ENCODE measurements at regions not wholly inside any gene's neighbourhood (a gene's known extent, or its start where the extent isn't known, plus 50 kb on each side); places are given as distances from the start of the nearest gene placed in this dataset.

DNA sequence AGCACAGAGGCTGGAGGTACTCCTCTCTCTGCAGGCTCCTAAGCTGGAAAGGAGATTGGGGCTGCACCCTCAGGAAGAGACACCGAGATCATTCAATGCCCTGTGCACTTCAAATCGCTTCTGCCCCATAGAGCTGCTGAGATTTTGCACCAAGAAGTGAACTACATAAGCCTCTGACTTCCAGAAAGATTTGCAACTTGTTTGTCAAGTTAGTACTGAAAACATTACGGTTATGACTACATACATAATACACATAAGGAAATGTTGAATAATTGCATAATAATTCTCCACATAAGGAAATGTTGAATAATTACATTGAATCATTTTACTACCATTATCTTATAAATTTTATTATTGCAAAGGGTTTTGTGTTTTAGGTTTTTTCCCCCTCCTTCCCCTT, 120.3 kb upstream of the SASH1 start:
- TF ChIP-seq POLR2AphosphoS5 (IDR thresholded peaks at IDR 0.05; ENCODE audit: low read depth): no peak
- no peak for TF ChIP-seq GABPA (IDR thresholded peaks at IDR 0.05; ENCODE audit: low read depth)
- TF ChIP-seq SPI1 (IDR thresholded peaks at IDR 0.05; ENCODE audit: borderline replicate concordance, low read depth): no peak
- TF ChIP-seq, protein P1, sequence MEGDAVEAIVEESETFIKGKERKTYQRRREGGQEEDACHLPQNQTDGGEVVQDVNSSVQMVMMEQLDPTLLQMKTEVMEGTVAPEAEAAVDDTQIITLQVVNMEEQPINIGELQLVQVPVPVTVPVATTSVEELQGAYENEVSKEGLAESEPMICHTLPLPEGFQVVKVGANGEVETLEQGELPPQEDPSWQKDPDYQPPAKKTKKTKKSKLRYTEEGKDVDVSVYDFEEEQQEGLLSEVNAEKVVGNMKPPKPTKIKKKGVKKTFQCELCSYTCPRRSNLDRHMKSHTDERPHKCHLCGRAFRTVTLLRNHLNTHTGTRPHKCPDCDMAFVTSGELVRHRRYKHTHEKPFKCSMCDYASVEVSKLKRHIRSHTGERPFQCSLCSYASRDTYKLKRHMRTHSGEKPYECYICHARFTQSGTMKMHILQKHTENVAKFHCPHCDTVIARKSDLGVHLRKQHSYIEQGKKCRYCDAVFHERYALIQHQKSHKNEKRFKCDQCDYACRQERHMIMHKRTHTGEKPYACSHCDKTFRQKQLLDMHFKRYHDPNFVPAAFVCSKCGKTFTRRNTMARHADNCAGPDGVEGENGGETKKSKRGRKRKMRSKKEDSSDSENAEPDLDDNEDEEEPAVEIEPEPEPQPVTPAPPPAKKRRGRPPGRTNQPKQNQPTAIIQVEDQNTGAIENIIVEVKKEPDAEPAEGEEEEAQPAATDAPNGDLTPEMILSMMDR (IDR thresholded peaks at IDR 0.05; ENCODE audit: insufficient read depth, low read length): no peak
- TF ChIP-seq, protein P2, sequence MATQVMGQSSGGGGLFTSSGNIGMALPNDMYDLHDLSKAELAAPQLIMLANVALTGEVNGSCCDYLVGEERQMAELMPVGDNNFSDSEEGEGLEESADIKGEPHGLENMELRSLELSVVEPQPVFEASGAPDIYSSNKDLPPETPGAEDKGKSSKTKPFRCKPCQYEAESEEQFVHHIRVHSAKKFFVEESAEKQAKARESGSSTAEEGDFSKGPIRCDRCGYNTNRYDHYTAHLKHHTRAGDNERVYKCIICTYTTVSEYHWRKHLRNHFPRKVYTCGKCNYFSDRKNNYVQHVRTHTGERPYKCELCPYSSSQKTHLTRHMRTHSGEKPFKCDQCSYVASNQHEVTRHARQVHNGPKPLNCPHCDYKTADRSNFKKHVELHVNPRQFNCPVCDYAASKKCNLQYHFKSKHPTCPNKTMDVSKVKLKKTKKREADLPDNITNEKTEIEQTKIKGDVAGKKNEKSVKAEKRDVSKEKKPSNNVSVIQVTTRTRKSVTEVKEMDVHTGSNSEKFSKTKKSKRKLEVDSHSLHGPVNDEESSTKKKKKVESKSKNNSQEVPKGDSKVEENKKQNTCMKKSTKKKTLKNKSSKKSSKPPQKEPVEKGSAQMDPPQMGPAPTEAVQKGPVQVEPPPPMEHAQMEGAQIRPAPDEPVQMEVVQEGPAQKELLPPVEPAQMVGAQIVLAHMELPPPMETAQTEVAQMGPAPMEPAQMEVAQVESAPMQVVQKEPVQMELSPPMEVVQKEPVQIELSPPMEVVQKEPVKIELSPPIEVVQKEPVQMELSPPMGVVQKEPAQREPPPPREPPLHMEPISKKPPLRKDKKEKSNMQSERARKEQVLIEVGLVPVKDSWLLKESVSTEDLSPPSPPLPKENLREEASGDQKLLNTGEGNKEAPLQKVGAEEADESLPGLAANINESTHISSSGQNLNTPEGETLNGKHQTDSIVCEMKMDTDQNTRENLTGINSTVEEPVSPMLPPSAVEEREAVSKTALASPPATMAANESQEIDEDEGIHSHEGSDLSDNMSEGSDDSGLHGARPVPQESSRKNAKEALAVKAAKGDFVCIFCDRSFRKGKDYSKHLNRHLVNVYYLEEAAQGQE (IDR thresholded peaks at IDR 0.05; ENCODE audit: insufficient replicate concordance, low read depth): no peak
- DNase-seq (ENCODE audit: low read depth in 1 of 2, low spot score in 1 of 2): no peak
- Histone ChIP-seq H3K4me3 (replicated peaks; ENCODE audit: insufficient read depth, low read length) (no peak overlapping the region), H3K27ac (replicated peaks) (no peak overlapping the region), H3K27me3 (ENCODE audit: insufficient read depth, poor library complexity, severe bottlenecking) (peaks cover 6% of the 10 kb centered on the region)

DNA sequence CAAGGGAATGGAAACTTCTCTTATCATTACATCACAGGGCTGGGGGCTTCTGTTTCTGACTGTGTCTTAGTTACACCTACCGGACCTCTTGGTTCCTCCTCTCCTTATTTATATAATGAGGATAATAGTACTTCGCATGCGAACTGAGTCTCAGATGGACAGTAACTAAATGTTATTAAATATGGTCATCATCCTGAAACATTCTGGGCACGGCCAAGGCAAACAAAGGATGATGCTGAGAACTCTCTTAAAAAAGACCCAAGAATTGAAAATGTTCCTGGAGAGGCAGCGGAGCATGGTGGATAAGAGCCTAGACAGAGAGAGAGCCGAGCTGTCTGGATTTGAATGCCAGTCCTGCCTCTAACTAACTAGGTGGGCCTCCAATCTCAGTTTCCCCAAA, 119.8 kb upstream of the SASH1 start:
- no peak overlapping the region for H3K27ac ChIP-seq (replicated peaks)
- TF ChIP-seq GABPA (IDR thresholded peaks at IDR 0.05; ENCODE audit: low read depth): no peak
- TF ChIP-seq POLR2AphosphoS5 (IDR thresholded peaks at IDR 0.05; ENCODE audit: low read depth): no peak
- TF ChIP-seq, protein P1 (IDR thresholded peaks at IDR 0.05; ENCODE audit: insufficient read depth, low read length): no peak
- TF ChIP-seq, protein P2 (IDR thresholded peaks at IDR 0.05; ENCODE audit: insufficient replicate concordance, low read depth): no peak
- TF ChIP-seq SPI1 (IDR thresholded peaks at IDR 0.05; ENCODE audit: borderline replicate concordance, low read depth): no peak
- H3K4me3 ChIP-seq (replicated peaks; ENCODE audit: insufficient read depth, low read length): no peak overlapping the region
- peaks cover 6% of the 10 kb centered on the region for H3K27me3 ChIP-seq (ENCODE audit: insufficient read depth, poor library complexity, severe bottlenecking)
- no peak for DNase-seq (ENCODE audit: low read depth in 1 of 2, low spot score in 1 of 2)

DNA sequence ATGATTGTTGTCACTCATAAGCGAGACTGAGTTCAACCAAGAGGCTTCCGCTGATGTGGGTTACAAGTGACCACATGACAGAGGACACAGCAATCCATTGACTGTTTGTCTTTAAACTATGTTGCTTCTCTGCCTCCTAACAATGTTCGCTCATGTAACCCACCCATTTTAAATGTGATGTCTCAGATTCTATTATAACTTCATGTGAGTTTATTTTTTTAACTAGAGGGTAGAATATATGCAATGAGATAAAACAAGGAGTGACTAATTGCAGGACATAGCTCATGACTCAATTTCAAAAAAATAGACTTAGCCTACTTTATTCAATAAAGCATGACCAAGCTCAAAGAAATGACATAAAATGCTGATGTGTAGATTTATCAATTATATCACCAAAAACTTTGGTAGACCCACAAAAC, 119.2 kb upstream of the SASH1 start:
- Histone ChIP-seq H3K27me3 (ENCODE audit: insufficient read depth, poor library complexity, severe bottlenecking) (peaks cover 6% of the 10 kb centered on the region), H3K27ac (replicated peaks) (no peak overlapping the region), H3K4me3 (replicated peaks; ENCODE audit: insufficient read depth, low read length) (no peak overlapping the region)
- no peak for TF ChIP-seq SPI1 (IDR thresholded peaks at IDR 0.05; ENCODE audit: borderline replicate concordance, low read depth)
- no peak for TF ChIP-seq POLR2AphosphoS5 (IDR thresholded peaks at IDR 0.05; ENCODE audit: low read depth)
- no peak for TF ChIP-seq GABPA (IDR thresholded peaks at IDR 0.05; ENCODE audit: low read depth)
- TF ChIP-seq, protein P2 (IDR thresholded peaks at IDR 0.05; ENCODE audit: insufficient replicate concordance, low read depth): no peak
- TF ChIP-seq, protein P1 (IDR thresholded peaks at IDR 0.05; ENCODE audit: insufficient read depth, low read length): no peak
- DNase-seq (ENCODE audit: low read depth in 1 of 2, low spot score in 1 of 2): no peak

All from HL-60 (cell line).